Endothelial cell of umbilical vein (primary cell): ENCODE measurements at regions not wholly inside any gene's neighbourhood (a gene's known extent, or its start where the extent isn't known, plus 50 kb on each side); places are given as distances from the start of the nearest gene placed in this dataset.

Experiments used
- BruUV-seq: library from RNA; stranded (reverse); fragments of 400-500 nt; replicated peaks from 2 replicates; lab custom pipeline; 2021; lab: Mats Ljungman, UMichigan
- CTCF ChIA-PET: fragments of 300-600, 350-600 bp; sonication (Branson Sonifier 250); formaldehyde crosslinking; loops from one replicate; lab custom pipeline; 2021; ENCODE audit warnings: antibody characterized with exemption, inconsistent platforms; lab: Charles Lee
- POLR2A ChIA-PET: fragments of 300-600, 350-600 bp; sonication (Branson Sonifier 250); formaldehyde crosslinking; loops from one replicate; lab custom pipeline; 2021; ENCODE audit warnings: antibody characterized with exemption, inconsistent platforms; lab: Charles Lee
- DNase-seq: peaks from one replicate; pipeline ENCODE4 v3.0.0-alpha.2; 2011; ENCODE audit warnings: low read depth, low spot score
- FAIRE-seq: peaks from 2 replicates; lab custom pipeline; 2011; peaks lifted over from hg19 to GRCh38; lab: Jason Lieb, UNC
- H2AFZ ChIP-seq: 2 replicates; pipeline ENCODE4 v1.6.0; 2012; ENCODE audit warnings: low read depth, low read length, control low read depth, inconsistent platforms
- H3K27ac ChIP-seq: 2 replicates; pipeline ENCODE4 v1.5.1; 2011; ENCODE audit warnings: low read depth, mild to moderate bottlenecking, control low read depth, low read length, moderate library complexity; ENCODE audit not compliant: insufficient read depth
- H3K27me3 ChIP-seq, 2 experiments: 2 replicates each; pipeline versions ENCODE4 v1.6.0 to v1.6.1; 2011; ENCODE audit warnings: low read length in 2 of 2, mixed read lengths in 1 of 2; ENCODE audit not compliant: control insufficient read depth in 2 of 2, insufficient read depth in 2 of 2
- H3K36me3 ChIP-seq, 2 experiments: 2 replicates in 1 of 2; 3 replicates in 1 of 2; pipeline ENCODE4 v1.5.1; 2011; ENCODE audit warnings: low read length in 2 of 2, mild to moderate bottlenecking in 1 of 2, moderate library complexity in 1 of 2; ENCODE audit not compliant: control insufficient read depth in 2 of 2, insufficient read depth in 2 of 2; ENCODE audit errors: extremely low read depth in 1 of 2
- H3K4me1 ChIP-seq: 3 replicates; pipeline ENCODE4 v1.5.1; 2011; ENCODE audit warnings: mild to moderate bottlenecking, low read length; ENCODE audit not compliant: control insufficient read depth, insufficient read depth; ENCODE audit errors: extremely low read depth
- H3K4me2 ChIP-seq: 2 replicates; pipeline ENCODE4 v1.6.1; 2011; ENCODE audit warnings: low read length, control low read depth, mixed read lengths; ENCODE audit not compliant: insufficient read depth
- H3K4me3 ChIP-seq, 3 experiments: fragments of 200-600 bp in 1 of 3; sonication (generic), shearing (Covaris generic) in 1 of 3; replicated peaks in 1 of 3; 2 replicates each; pipeline ENCODE4 v1.5.1; 2011 to 2016; ENCODE audit warnings: control low read depth in 3 of 3, low read length in 3 of 3, mild to moderate bottlenecking in 2 of 3, inconsistent platforms in 1 of 3, low read depth in 1 of 3, moderate library complexity in 1 of 3; ENCODE audit not compliant: insufficient read depth in 1 of 3
- H3K79me2 ChIP-seq: 2 replicates; pipeline ENCODE4 v1.6.0; 2012; ENCODE audit warnings: low read length, inconsistent platforms; ENCODE audit not compliant: control insufficient read depth, insufficient read depth
- H3K9ac ChIP-seq: replicated peaks from 2 replicates; pipeline ENCODE3; 2011; ENCODE audit warnings: low read length, control low read depth; ENCODE audit not compliant: insufficient read depth; ENCODE audit errors: extremely low read depth
- H3K9me1 ChIP-seq: replicated peaks from 3 replicates; pipeline ENCODE4 v1.6.0; 2011; ENCODE audit warnings: mild to moderate bottlenecking, low read length; ENCODE audit not compliant: control insufficient read depth, insufficient read depth; ENCODE audit errors: extremely low read depth
- H3K9me3 ChIP-seq: replicated peaks from 2 replicates; pipeline ENCODE4 v1.5.1; 2012; ENCODE audit warnings: low read length, inconsistent platforms; ENCODE audit not compliant: control insufficient read depth, insufficient read depth
- H4K20me1 ChIP-seq: replicated peaks from 2 replicates; pipeline ENCODE3; 2011; ENCODE audit warnings: mild to moderate bottlenecking, low read length; ENCODE audit not compliant: control insufficient read depth, insufficient read depth; ENCODE audit errors: extremely low read depth
- CTCF ChIP-seq, 2 donors: IDR thresholded peaks; 1 replicate in 1 of 2; 2 replicates in 1 of 2; pipeline ENCODE4 v1.5.1; 2011; ENCODE audit warnings: low read length in 2 of 2, mild to moderate bottlenecking in 2 of 2, moderate library complexity in 2 of 2, control low read depth in 1 of 2, inconsistent platforms in 1 of 2, low read depth in 1 of 2; ENCODE audit not compliant: insufficient read depth in 1 of 2; ENCODE audit errors: extremely low read depth in 1 of 2
- EZH2 ChIP-seq: IDR thresholded peaks from 2 replicates; pipeline ENCODE4 v1.6.1; 2012; ENCODE audit warnings: borderline replicate concordance, low read depth, mild to moderate bottlenecking, moderate library complexity, low read length, inconsistent platforms; ENCODE audit not compliant: severe bottlenecking
- FOS ChIP-seq: IDR thresholded peaks from 2 replicates; pipeline ENCODE4 v1.6.1; 2011; ENCODE audit warnings: mild to moderate bottlenecking, low read length, moderate library complexity, borderline replicate concordance; ENCODE audit not compliant: insufficient read depth
- GATA2 ChIP-seq: IDR thresholded peaks from 2 replicates; pipeline ENCODE4 v1.7.0; 2011; ENCODE audit warnings: low read depth, mild to moderate bottlenecking, moderate library complexity, mixed read lengths, low read length; ENCODE audit not compliant: insufficient read length, insufficient read depth
- JUN ChIP-seq: IDR thresholded peaks from 2 replicates; pipeline ENCODE4 v1.6.1; 2011; ENCODE audit warnings: borderline replicate concordance, low read depth; ENCODE audit not compliant: insufficient read length, insufficient read depth
- MYC ChIP-seq: IDR thresholded peaks from one replicate; pipeline ENCODE4 v1.6.1; 2011; ENCODE audit warnings: mild to moderate bottlenecking, low read depth, low read length
- POLR2A ChIP-seq: IDR thresholded peaks from 2 replicates; pipeline ENCODE4 v1.6.1; 2012; ENCODE audit warnings: low read depth, mild to moderate bottlenecking, control low read depth, low read length
- POLR2AphosphoS5 ChIP-seq: IDR thresholded peaks from 2 replicates; pipeline ENCODE4 v1.6.1; 2012; ENCODE audit warnings: low read depth, mild to moderate bottlenecking, control low read depth, low read length, moderate library complexity; ENCODE audit not compliant: insufficient read depth
- dilution Hi-C: fragments of 300-500 bp; cut with MboI; formaldehyde crosslinking; loops from one replicate; pipeline ENCODE4 v1.15.0; 2019; ENCODE audit warnings: low sequenced_read_pairs; ENCODE audit not compliant: extremely low pct_ligation_motif_present
- intact Hi-C: fragments of 100-400 bp; cut with micrococcal nuclease; formaldehyde crosslinking; loops from one replicate; pipeline ENCODE4 v1.10.0; 2022
- TF ChIP-seq, protein P1 (sequence below): IDR thresholded peaks from 2 replicates; pipeline ENCODE4 v1.6.1; 2011; ENCODE audit not compliant: insufficient read depth, insufficient read length

DNA sequence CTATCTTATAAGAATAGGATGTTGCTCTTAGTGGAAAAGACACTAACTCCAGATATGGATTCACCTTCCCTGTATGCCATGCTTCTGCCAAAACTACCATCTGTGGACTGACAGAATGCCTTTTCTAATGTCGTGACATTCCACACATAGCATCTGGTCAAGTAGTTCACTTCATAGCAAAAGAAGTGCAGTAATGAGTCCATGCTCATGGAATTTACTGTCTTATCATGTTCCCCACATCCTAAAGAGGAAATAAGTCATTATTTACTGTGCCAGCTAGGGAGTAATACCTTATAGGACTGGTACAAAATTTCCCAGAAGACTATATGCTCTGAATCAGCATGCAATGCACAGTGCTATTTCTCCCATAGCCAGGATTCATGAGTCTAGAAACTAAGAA lies 562.4 kb downstream of the TLL1 start:
- Histone ChIP-seq H3K9me3 (no peaks in the 10 kb centered on the region), H2AFZ (no peak overlapping the region), H4K20me1 (no peaks in the 10 kb centered on the region), H3K4me1 (peaks cover 8% of the 10 kb centered on the region), H3K4me2 (no peak overlapping the region), H3K9ac (no peak overlapping the region), H3K9me1 (no peaks in the 10 kb centered on the region), H3K27me3 (no peaks in the 10 kb centered on the region), H3K4me3 (no peak overlapping the region), H3K36me3 (no peaks in the 10 kb centered on the region), H3K27ac (peak overlapping the region; percentile 60), H3K79me2 (no peaks in the 10 kb centered on the region)
- POLR2A ChIA-PET = no interaction called here
- CTCF ChIA-PET = no interaction called here
- intact Hi-C loops = no loop called here
- peak; percentile 28 for FAIRE-seq
- dilution Hi-C loops = no loop called here
- no TSS peak for BruUV-seq
- TF ChIP-seq, protein P1, sequence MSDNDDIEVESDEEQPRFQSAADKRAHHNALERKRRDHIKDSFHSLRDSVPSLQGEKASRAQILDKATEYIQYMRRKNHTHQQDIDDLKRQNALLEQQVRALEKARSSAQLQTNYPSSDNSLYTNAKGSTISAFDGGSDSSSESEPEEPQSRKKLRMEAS = no peak
- TF ChIP-seq GATA2 (peak; percentile 84), CTCF (IDR thresholded peaks at IDR 0.05; ENCODE audit: extremely low read depth in 1 of 2, insufficient read depth in 1 of 2, low read depth in 1 of 2, low read length in 2 of 2) (no peak), FOS (peak; percentile 74)
- peak; percentile 22 for DNase-seq

- Histone ChIP-seq H3K27ac (no peak overlapping the region), H3K4me3 (no peak overlapping the region), H3K4me2 (no peak overlapping the region), H3K27me3 (no peaks in the 10 kb centered on the region), H3K4me1 (no peaks in the 10 kb centered on the region), H3K9me1 (no peaks in the 10 kb centered on the region), H3K9me3 (no peaks in the 10 kb centered on the region), H3K36me3 (no peaks in the 10 kb centered on the region), H3K79me2 (no peaks in the 10 kb centered on the region), H3K9ac (no peak overlapping the region), H2AFZ (no peak overlapping the region), H4K20me1 (no peaks in the 10 kb centered on the region)
- FAIRE-seq (no peak), DNase-seq (no peak)
- intact Hi-C loops = no loop called here
- dilution Hi-C loops = no loop called here
- CTCF ChIA-PET = no interaction called here
- POLR2A ChIA-PET = no interaction called here
- no peak for TF ChIP-seq EZH2
- TF ChIP-seq POLR2A = no peak
- no peak for TF ChIP-seq CTCF (IDR thresholded peaks at IDR 0.05; ENCODE audit: extremely low read depth in 1 of 2, insufficient read depth in 1 of 2, low read depth in 1 of 2, low read length in 2 of 2)
- TF ChIP-seq JUN = no peak
- no peak for TF ChIP-seq POLR2AphosphoS5
- no peak for TF ChIP-seq GATA2
- TF ChIP-seq FOS = no peak
- TF ChIP-seq, protein P1 = no peak
- TF ChIP-seq MYC = no peak
- BruUV-seq = no TSS peak
These were observed 585.7 kb downstream of the TLL1 start for GRCh38 chr4:166458756-166459155.
